HepG2 (cell line): ENCODE measurements at regions not wholly inside any gene's neighbourhood (a gene's known extent, or its start where the extent isn't known, plus 50 kb on each side); places are given as distances from the start of the nearest gene placed in this dataset.

Experiments
- ATAC-seq: fragments of 200-7000 bp; cut with Tn5 transposase; 3 replicates; pipeline ENCODE4 v1.9.1; 2020; ENCODE audit warnings: mild to moderate bottlenecking, moderate library complexity
- BruUV-seq: library from RNA; stranded (reverse); fragments of 400-500 nt; replicated peaks from 2 replicates; lab custom pipeline; 2021; lab: Mats Ljungman, UMichigan
- CTCF ChIA-PET: fragments of 300-600 bp; formaldehyde crosslinking; extraction: SDS; loops from one replicate; lab custom pipeline; 2021; ENCODE audit warnings: low total read pairs, inconsistent platforms, low intra/inter-chr PET ratio; lab: Yijun Ruan, JAX
- POLR2A ChIA-PET: fragments of 350-600 bp; sonication (Branson Sonifier 250); formaldehyde crosslinking; loops from one replicate; lab custom pipeline; 2020; ENCODE audit warnings: antibody characterized with exemption, inconsistent platforms; lab: Yijun Ruan, JAX
- DNase-seq: peaks from one replicate; pipeline ENCODE4 v3.0.0-alpha.2; 2015; ENCODE audit warnings: low spot score
- FAIRE-seq: peaks from 3 replicates; lab custom pipeline; 2011; peaks lifted over from hg19 to GRCh38; lab: Jason Lieb, UNC
- H2AFZ ChIP-seq: one replicate; pipeline ENCODE4 v1.6.1; 2011; ENCODE audit warnings: low read length, inconsistent platforms
- H3K27ac ChIP-seq: fragments of 300-600 bp; 3 replicates; pipeline ENCODE4 v1.8.0; 2011; ENCODE audit warnings: mixed run types, mild to moderate bottlenecking, mixed read lengths, low read length, inconsistent platforms; ENCODE audit not compliant: insufficient read depth; ENCODE audit errors: extremely low read length
- H3K27me3 ChIP-seq, 2 experiments: fragments of 200-600 bp in 1 of 2; 2 replicates in 1 of 2; 3 replicates in 1 of 2; pipeline versions ENCODE4 v1.6.0 to v1.8.0; 2011; ENCODE audit warnings: low read length in 2 of 2, mild to moderate bottlenecking in 2 of 2, moderate library complexity in 2 of 2, inconsistent platforms in 1 of 2; ENCODE audit not compliant: insufficient read depth in 2 of 2, control insufficient read depth in 1 of 2
- H3K36me3 ChIP-seq, 2 experiments: fragments of 200-600 bp in 1 of 2; replicated peaks in 1 of 2; 2 replicates in 1 of 2; 3 replicates in 1 of 2; pipeline versions ENCODE4 v1.5.1 to v1.8.0; 2011; ENCODE audit warnings: low read length in 2 of 2, inconsistent platforms in 1 of 2; ENCODE audit not compliant: insufficient read depth in 2 of 2, control insufficient read depth in 1 of 2
- H3K4me1 ChIP-seq: 2 replicates; pipeline ENCODE4 v1.5.1; 2012; ENCODE audit warnings: low read length, inconsistent platforms; ENCODE audit not compliant: insufficient read depth
- H3K4me2 ChIP-seq: 2 replicates; pipeline ENCODE4 v1.6.0; 2011; ENCODE audit warnings: low read depth, low read length, inconsistent platforms
- H3K4me3 ChIP-seq, 3 experiments: fragments of 200-600 bp in 1 of 3; sonication (generic), shearing (Covaris generic) in 1 of 3; replicated peaks in 1 of 3; 2 replicates each; pipeline ENCODE4 v1.5.1; 2011 to 2016; ENCODE audit warnings: low read length in 3 of 3, inconsistent platforms in 2 of 3, low read depth in 2 of 3, mild to moderate bottlenecking in 2 of 3, control low read depth in 1 of 3, mixed read lengths in 1 of 3; ENCODE audit not compliant: insufficient read depth in 1 of 3
- H3K79me2 ChIP-seq: one replicate; pipeline ENCODE4 v1.6.1; 2011; ENCODE audit warnings: low read length, inconsistent platforms; ENCODE audit not compliant: insufficient read depth
- H3K9ac ChIP-seq: 2 replicates; pipeline ENCODE4 v1.6.0; 2011; ENCODE audit warnings: mild to moderate bottlenecking, low read depth, low read length, inconsistent platforms; ENCODE audit not compliant: insufficient read depth
- H3K9me3 ChIP-seq: 2 replicates; pipeline ENCODE4 v1.5.1; 2012; ENCODE audit warnings: mild to moderate bottlenecking, low read length
- H4K20me1 ChIP-seq: 2 replicates; pipeline ENCODE4 v1.6.0; 2011; ENCODE audit warnings: inconsistent platforms, mild to moderate bottlenecking, low read length, moderate library complexity; ENCODE audit not compliant: insufficient read depth
- ARNT2 ChIP-seq: sonication (generic); formaldehyde crosslinking; IDR thresholded peaks from 2 replicates; pipeline ENCODE4 v1.8.0; 2022; ENCODE audit warnings: mild to moderate bottlenecking, low read depth, missing genetic modification reagents, moderate library complexity
- GPN1 ChIP-seq: sonication (generic); formaldehyde crosslinking; IDR thresholded peaks from 2 replicates; pipeline ENCODE4 v1.5.1; 2020; ENCODE audit warnings: missing genetic modification reagents, borderline replicate concordance
- KDM3A ChIP-seq: IDR thresholded peaks from 2 replicates; pipeline ENCODE4 v1.6.1; 2018; ENCODE audit warnings: low read depth, missing compliant biosample characterization
- MYNN ChIP-seq: sonication (generic); formaldehyde crosslinking; IDR thresholded peaks from 2 replicates; pipeline ENCODE4 v1.4.0; 2020; ENCODE audit warnings: mild to moderate bottlenecking, low read depth, missing genetic modification reagents
- TRIM22 ChIP-seq: fragments of 450-650 bp; IDR thresholded peaks from 2 replicates; pipeline ENCODE4 v1.6.1; 2017
- U2AF2 ChIP-seq: fragments of 200-400 bp; formaldehyde crosslinking; IDR thresholded peaks from 2 replicates; pipeline ENCODE4 v1.6.1; 2017; ENCODE audit warnings: low read depth, mild to moderate bottlenecking, low read length
- ZFX ChIP-seq: sonication (generic); formaldehyde crosslinking; IDR thresholded peaks from 2 replicates; pipeline ENCODE4 v1.4.0; 2020; ENCODE audit warnings: mild to moderate bottlenecking, low read depth, missing genetic modification reagents, moderate library complexity
- ZNF101 ChIP-seq: sonication (generic); formaldehyde crosslinking; IDR thresholded peaks from 2 replicates; pipeline ENCODE4 v1.4.0; 2020; ENCODE audit warnings: mild to moderate bottlenecking, low read depth, missing genetic modification reagents, borderline replicate concordance
- ZNF224 ChIP-seq: sonication (generic); formaldehyde crosslinking; IDR thresholded peaks from 2 replicates; pipeline ENCODE4 v1.5.0; 2020; ENCODE audit warnings: mild to moderate bottlenecking, missing genetic modification reagents
- ZNF550 ChIP-seq: sonication (generic); formaldehyde crosslinking; IDR thresholded peaks from 2 replicates; pipeline ENCODE4 v1.4.0; 2020; ENCODE audit warnings: mild to moderate bottlenecking, missing genetic modification reagents, borderline replicate concordance
- ZNF562 ChIP-seq: sonication (generic); formaldehyde crosslinking; IDR thresholded peaks from 2 replicates; pipeline ENCODE4 v1.8.0; 2022; ENCODE audit warnings: missing genetic modification reagents, borderline replicate concordance
- WGBS: methylation state at CpG from one replicate; pipeline ENCODE4 v1.1.6; 2017; ENCODE audit warnings: low lambda C conversion rate; 5-methylcytosine and 5-hydroxymethylcytosine counted together
- in situ Hi-C: cut with HindIII; loops from 2 replicates; pipeline ENCODE4 v1.10.0; 2017; ENCODE audit warnings: low pct_unique_long_range_greater_than_20kb; ENCODE audit not compliant: extremely low pct_ligation_motif_present
- intact Hi-C: fragments of 100-400 bp; cut with micrococcal nuclease; formaldehyde crosslinking; loops from one replicate; pipeline ENCODE4 v1.10.0; 2022; ENCODE audit not compliant: unreplicated experiment
- TF ChIP-seq, protein P1 (sequence below): conservative IDR thresholded peaks from 2 replicates; pipeline ENCODE4 v1.6.1; 2018; ENCODE audit warnings: missing genetic modification reagents
- TF ChIP-seq, protein P2 (sequence below): sonication (generic); formaldehyde crosslinking; conservative IDR thresholded peaks from 2 replicates; pipeline ENCODE4 v1.8.0; 2022; ENCODE audit warnings: low read depth, missing genetic modification reagents

DNA sequence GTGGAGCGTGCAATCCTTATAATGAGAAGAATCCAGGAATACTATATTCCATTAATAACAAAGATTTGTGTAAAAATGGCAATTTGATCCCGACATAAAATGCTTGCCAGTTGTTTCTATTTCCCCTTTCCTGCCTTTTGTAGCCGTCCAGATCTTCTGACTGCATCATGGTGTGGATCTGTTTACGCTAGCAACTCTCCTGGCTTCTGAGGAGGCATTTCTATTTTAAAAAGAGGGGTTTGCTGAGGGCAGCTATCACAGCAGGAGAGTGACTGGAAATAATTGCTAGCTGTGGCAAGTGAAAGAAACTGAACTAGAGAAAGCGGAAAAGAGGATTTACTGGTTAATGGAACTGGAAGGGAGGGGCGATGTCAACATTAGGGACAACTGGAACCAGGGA is 145.6 kb downstream of the ATP23 start:
- no peak overlapping the region for H3K4me3 ChIP-seq
- H2AFZ ChIP-seq = no peak overlapping the region
- BruUV-seq = no TSS peak
- no peaks in the 10 kb centered on the region for H3K9me3 ChIP-seq
- H3K4me1 ChIP-seq = no peaks in the 10 kb centered on the region
- 36% methylated on average over 6 of the region's 6 CpGs for WGBS
- ATAC-seq (no peak), FAIRE-seq (no peak), DNase-seq (no peak)
- intact Hi-C loops (no loop called here), in situ Hi-C loops (no loop called here)
- ChIA-PET CTCF (no interaction called here), POLR2A (no interaction called here)
- no peaks in the 10 kb centered on the region for H4K20me1 ChIP-seq
- H3K27ac ChIP-seq = no peak overlapping the region
- H3K9ac ChIP-seq = no peak overlapping the region
- peaks cover 0 to 7% of the 10 kb centered on the region in 2 experiments; a peak in 1 of 5 replicates for H3K27me3 ChIP-seq
- no peak overlapping the region for H3K4me2 ChIP-seq
- TF ChIP-seq ZNF224 (CRISPR knock-in tag) (no peak), KDM3A (CRISPR knock-in tag) (no peak), TRIM22 (no peak), ZNF562 (CRISPR knock-in tag) (no peak), MYNN (no peak)
- H3K79me2 ChIP-seq = no peaks in the 10 kb centered on the region
- H3K36me3 ChIP-seq = no peaks in the 10 kb centered on the region

DNA sequence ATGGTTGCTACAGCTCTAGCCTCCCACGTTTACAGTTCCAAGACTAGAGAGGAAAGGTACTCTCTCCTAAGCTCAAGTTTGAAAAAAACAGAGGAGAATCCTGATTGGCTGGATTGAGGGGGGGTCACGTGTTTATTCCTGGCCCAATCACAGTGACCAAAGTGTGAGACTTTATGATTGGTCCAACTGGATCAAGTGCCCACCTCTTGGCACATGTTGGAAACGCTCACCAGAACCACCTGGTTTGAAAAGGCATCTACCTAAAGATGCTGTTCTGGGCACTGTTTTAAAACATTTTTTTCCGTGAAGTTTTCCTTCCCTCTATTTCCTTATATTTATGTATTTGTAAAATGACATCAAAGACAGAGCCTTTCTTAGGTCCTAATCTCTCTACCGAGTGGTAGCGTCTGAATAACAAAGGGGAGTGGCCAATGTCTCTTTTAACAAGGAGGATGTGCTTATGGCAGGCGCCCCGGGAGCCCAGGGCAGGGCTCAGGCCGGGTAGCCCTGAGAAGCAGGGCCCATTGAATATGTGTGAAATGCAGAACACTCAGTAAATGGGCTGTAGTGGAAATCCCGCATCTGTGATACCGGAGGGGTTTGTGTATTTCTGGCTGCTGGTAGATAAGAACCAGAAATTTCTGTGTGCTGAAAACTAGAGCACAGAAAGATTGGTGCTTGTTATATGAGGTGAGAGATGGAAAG is 146.2 kb downstream of the ATP23 start:
- no peak overlapping the region for H3K9ac ChIP-seq
- no peak overlapping the region for H3K27ac ChIP-seq
- ChIA-PET CTCF (no interaction called here), POLR2A (no interaction called here)
- ATAC-seq (no peak), DNase-seq (no peak), FAIRE-seq (no peak)
- no peak overlapping the region for H3K4me2 ChIP-seq
- no peaks in the 10 kb centered on the region for H3K79me2 ChIP-seq
- WGBS = 4% methylated on average over 11 of the region's 11 CpGs
- in situ Hi-C loops (no loop called here), intact Hi-C loops (no loop called here)
- H3K36me3 ChIP-seq = no peaks in the 10 kb centered on the region
- no peaks in the 10 kb centered on the region for H3K9me3 ChIP-seq
- H3K27me3 ChIP-seq = peaks cover 0 to 7% of the 10 kb centered on the region in 2 experiments; a peak in 1 of 5 replicates
- no peaks in the 10 kb centered on the region for H4K20me1 ChIP-seq
- no peaks in the 10 kb centered on the region for H3K4me1 ChIP-seq
- no TSS peak for BruUV-seq
- TF ChIP-seq ZNF550 (CRISPR knock-in tag) = no peak
- TF ChIP-seq, protein P1, sequence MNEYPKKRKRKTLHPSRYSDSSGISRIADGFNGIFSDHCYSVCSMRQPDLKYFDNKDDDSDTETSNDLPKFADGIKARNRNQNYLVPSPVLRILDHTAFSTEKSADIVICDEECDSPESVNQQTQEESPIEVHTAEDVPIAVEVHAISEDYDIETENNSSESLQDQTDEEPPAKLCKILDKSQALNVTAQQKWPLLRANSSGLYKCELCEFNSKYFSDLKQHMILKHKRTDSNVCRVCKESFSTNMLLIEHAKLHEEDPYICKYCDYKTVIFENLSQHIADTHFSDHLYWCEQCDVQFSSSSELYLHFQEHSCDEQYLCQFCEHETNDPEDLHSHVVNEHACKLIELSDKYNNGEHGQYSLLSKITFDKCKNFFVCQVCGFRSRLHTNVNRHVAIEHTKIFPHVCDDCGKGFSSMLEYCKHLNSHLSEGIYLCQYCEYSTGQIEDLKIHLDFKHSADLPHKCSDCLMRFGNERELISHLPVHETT (CRISPR knock-in tag) = no peak
- TF ChIP-seq, protein P2, sequence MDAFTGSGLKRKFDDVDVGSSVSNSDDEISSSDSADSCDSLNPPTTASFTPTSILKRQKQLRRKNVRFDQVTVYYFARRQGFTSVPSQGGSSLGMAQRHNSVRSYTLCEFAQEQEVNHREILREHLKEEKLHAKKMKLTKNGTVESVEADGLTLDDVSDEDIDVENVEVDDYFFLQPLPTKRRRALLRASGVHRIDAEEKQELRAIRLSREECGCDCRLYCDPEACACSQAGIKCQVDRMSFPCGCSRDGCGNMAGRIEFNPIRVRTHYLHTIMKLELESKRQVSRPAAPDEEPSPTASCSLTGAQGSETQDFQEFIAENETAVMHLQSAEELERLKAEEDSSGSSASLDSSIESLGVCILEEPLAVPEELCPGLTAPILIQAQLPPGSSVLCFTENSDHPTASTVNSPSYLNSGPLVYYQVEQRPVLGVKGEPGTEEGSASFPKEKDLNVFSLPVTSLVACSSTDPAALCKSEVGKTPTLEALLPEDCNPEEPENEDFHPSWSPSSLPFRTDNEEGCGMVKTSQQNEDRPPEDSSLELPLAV (CRISPR knock-in tag) = no peak
- TF ChIP-seq ZNF101 (CRISPR knock-in tag) = no peak
- TF ChIP-seq U2AF2 = no peak
- TF ChIP-seq GPN1 (CRISPR knock-in tag) = no peak
- no peak for TF ChIP-seq ARNT2
- TF ChIP-seq ZFX (CRISPR knock-in tag) = no peak
- no peak overlapping the region for H2AFZ ChIP-seq
- no peak overlapping the region for H3K4me3 ChIP-seq
